Endothelial cell of umbilical vein (primary cell): ENCODE measurements at regions not wholly inside any gene's neighbourhood (a gene's known extent, or its start where the extent isn't known, plus 50 kb on each side); places are given as distances from the start of the nearest gene placed in this dataset.

Source experiments
- BruUV-seq: library from RNA; stranded (reverse); fragments of 400-500 nt; replicated peaks from 2 replicates; lab custom pipeline; 2021; lab: Mats Ljungman, UMichigan
- CTCF ChIA-PET: fragments of 300-600, 350-600 bp; sonication (Branson Sonifier 250); formaldehyde crosslinking; loops from one replicate; lab custom pipeline; 2021; ENCODE audit warnings: antibody characterized with exemption, inconsistent platforms; lab: Charles Lee
- POLR2A ChIA-PET: fragments of 300-600, 350-600 bp; sonication (Branson Sonifier 250); formaldehyde crosslinking; loops from one replicate; lab custom pipeline; 2021; ENCODE audit warnings: antibody characterized with exemption, inconsistent platforms; lab: Charles Lee
- DNase-seq: peaks from one replicate; pipeline ENCODE4 v3.0.0-alpha.2; 2011; ENCODE audit warnings: low read depth, low spot score
- FAIRE-seq: peaks from 2 replicates; lab custom pipeline; 2011; peaks lifted over from hg19 to GRCh38; lab: Jason Lieb, UNC
- H2AFZ ChIP-seq: 2 replicates; pipeline ENCODE4 v1.6.0; 2012; ENCODE audit warnings: low read depth, low read length, control low read depth, inconsistent platforms
- H3K27ac ChIP-seq: 2 replicates; pipeline ENCODE4 v1.5.1; 2011; ENCODE audit warnings: low read depth, mild to moderate bottlenecking, control low read depth, low read length, moderate library complexity; ENCODE audit not compliant: insufficient read depth
- H3K27me3 ChIP-seq, 2 experiments: 2 replicates each; pipeline versions ENCODE4 v1.6.0 to v1.6.1; 2011; ENCODE audit warnings: low read length in 2 of 2, mixed read lengths in 1 of 2; ENCODE audit not compliant: control insufficient read depth in 2 of 2, insufficient read depth in 2 of 2
- H3K36me3 ChIP-seq, 2 experiments: 2 replicates in 1 of 2; 3 replicates in 1 of 2; pipeline ENCODE4 v1.5.1; 2011; ENCODE audit warnings: low read length in 2 of 2, mild to moderate bottlenecking in 1 of 2, moderate library complexity in 1 of 2; ENCODE audit not compliant: control insufficient read depth in 2 of 2, insufficient read depth in 2 of 2; ENCODE audit errors: extremely low read depth in 1 of 2
- H3K4me1 ChIP-seq: 3 replicates; pipeline ENCODE4 v1.5.1; 2011; ENCODE audit warnings: mild to moderate bottlenecking, low read length; ENCODE audit not compliant: control insufficient read depth, insufficient read depth; ENCODE audit errors: extremely low read depth
- H3K4me2 ChIP-seq: 2 replicates; pipeline ENCODE4 v1.6.1; 2011; ENCODE audit warnings: low read length, control low read depth, mixed read lengths; ENCODE audit not compliant: insufficient read depth
- H3K4me3 ChIP-seq, 3 experiments: fragments of 200-600 bp in 1 of 3; sonication (generic), shearing (Covaris generic) in 1 of 3; replicated peaks in 1 of 3; 2 replicates each; pipeline ENCODE4 v1.5.1; 2011 to 2016; ENCODE audit warnings: control low read depth in 3 of 3, low read length in 3 of 3, mild to moderate bottlenecking in 2 of 3, inconsistent platforms in 1 of 3, low read depth in 1 of 3, moderate library complexity in 1 of 3; ENCODE audit not compliant: insufficient read depth in 1 of 3
- H3K79me2 ChIP-seq: 2 replicates; pipeline ENCODE4 v1.6.0; 2012; ENCODE audit warnings: low read length, inconsistent platforms; ENCODE audit not compliant: control insufficient read depth, insufficient read depth
- H3K9ac ChIP-seq: replicated peaks from 2 replicates; pipeline ENCODE3; 2011; ENCODE audit warnings: low read length, control low read depth; ENCODE audit not compliant: insufficient read depth; ENCODE audit errors: extremely low read depth
- H3K9me1 ChIP-seq: replicated peaks from 3 replicates; pipeline ENCODE4 v1.6.0; 2011; ENCODE audit warnings: mild to moderate bottlenecking, low read length; ENCODE audit not compliant: control insufficient read depth, insufficient read depth; ENCODE audit errors: extremely low read depth
- H3K9me3 ChIP-seq: replicated peaks from 2 replicates; pipeline ENCODE4 v1.5.1; 2012; ENCODE audit warnings: low read length, inconsistent platforms; ENCODE audit not compliant: control insufficient read depth, insufficient read depth
- H4K20me1 ChIP-seq: replicated peaks from 2 replicates; pipeline ENCODE3; 2011; ENCODE audit warnings: mild to moderate bottlenecking, low read length; ENCODE audit not compliant: control insufficient read depth, insufficient read depth; ENCODE audit errors: extremely low read depth
- FOS ChIP-seq: IDR thresholded peaks from 2 replicates; pipeline ENCODE4 v1.6.1; 2011; ENCODE audit warnings: mild to moderate bottlenecking, low read length, moderate library complexity, borderline replicate concordance; ENCODE audit not compliant: insufficient read depth
- GATA2 ChIP-seq: IDR thresholded peaks from 2 replicates; pipeline ENCODE4 v1.7.0; 2011; ENCODE audit warnings: low read depth, mild to moderate bottlenecking, moderate library complexity, mixed read lengths, low read length; ENCODE audit not compliant: insufficient read length, insufficient read depth
- JUN ChIP-seq: IDR thresholded peaks from 2 replicates; pipeline ENCODE4 v1.6.1; 2011; ENCODE audit warnings: borderline replicate concordance, low read depth; ENCODE audit not compliant: insufficient read length, insufficient read depth
- MYC ChIP-seq: IDR thresholded peaks from one replicate; pipeline ENCODE4 v1.6.1; 2011; ENCODE audit warnings: mild to moderate bottlenecking, low read depth, low read length
- POLR2A ChIP-seq: IDR thresholded peaks from 2 replicates; pipeline ENCODE4 v1.6.1; 2012; ENCODE audit warnings: low read depth, mild to moderate bottlenecking, control low read depth, low read length
- dilution Hi-C: fragments of 300-500 bp; cut with MboI; formaldehyde crosslinking; loops from one replicate; pipeline ENCODE4 v1.15.0; 2019; ENCODE audit warnings: low sequenced_read_pairs; ENCODE audit not compliant: extremely low pct_ligation_motif_present
- intact Hi-C: fragments of 100-400 bp; cut with micrococcal nuclease; formaldehyde crosslinking; loops from one replicate; pipeline ENCODE4 v1.10.0; 2022
- TF ChIP-seq, protein P1 (sequence below), 2 donors: IDR thresholded peaks; 1 replicate in 1 of 2; 2 replicates in 1 of 2; pipeline ENCODE4 v1.5.1; 2011; ENCODE audit warnings: low read length in 2 of 2, mild to moderate bottlenecking in 2 of 2, moderate library complexity in 2 of 2, control low read depth in 1 of 2, inconsistent platforms in 1 of 2, low read depth in 1 of 2; ENCODE audit not compliant: insufficient read depth in 1 of 2; ENCODE audit errors: extremely low read depth in 1 of 2
- TF ChIP-seq, protein P2 (sequence below): IDR thresholded peaks from 2 replicates; pipeline ENCODE4 v1.6.1; 2011; ENCODE audit not compliant: insufficient read depth, insufficient read length

GRCh38 chr16:79451196-79451816, 149.2 kb downstream of the MAF start:
- H3K9me1 ChIP-seq, result no peaks in the 10 kb centered on the region
- H3K4me1 ChIP-seq, result no peaks in the 10 kb centered on the region
- no TSS peak for BruUV-seq
- no peak overlapping the region for H3K4me3 ChIP-seq
- DNase-seq (no peak), FAIRE-seq (no peak)
- CTCF ChIA-PET, result no interaction called here
- no peak for TF ChIP-seq GATA2
- no peak for TF ChIP-seq FOS
- TF ChIP-seq MYC, result no peak
- TF ChIP-seq, protein P1, sequence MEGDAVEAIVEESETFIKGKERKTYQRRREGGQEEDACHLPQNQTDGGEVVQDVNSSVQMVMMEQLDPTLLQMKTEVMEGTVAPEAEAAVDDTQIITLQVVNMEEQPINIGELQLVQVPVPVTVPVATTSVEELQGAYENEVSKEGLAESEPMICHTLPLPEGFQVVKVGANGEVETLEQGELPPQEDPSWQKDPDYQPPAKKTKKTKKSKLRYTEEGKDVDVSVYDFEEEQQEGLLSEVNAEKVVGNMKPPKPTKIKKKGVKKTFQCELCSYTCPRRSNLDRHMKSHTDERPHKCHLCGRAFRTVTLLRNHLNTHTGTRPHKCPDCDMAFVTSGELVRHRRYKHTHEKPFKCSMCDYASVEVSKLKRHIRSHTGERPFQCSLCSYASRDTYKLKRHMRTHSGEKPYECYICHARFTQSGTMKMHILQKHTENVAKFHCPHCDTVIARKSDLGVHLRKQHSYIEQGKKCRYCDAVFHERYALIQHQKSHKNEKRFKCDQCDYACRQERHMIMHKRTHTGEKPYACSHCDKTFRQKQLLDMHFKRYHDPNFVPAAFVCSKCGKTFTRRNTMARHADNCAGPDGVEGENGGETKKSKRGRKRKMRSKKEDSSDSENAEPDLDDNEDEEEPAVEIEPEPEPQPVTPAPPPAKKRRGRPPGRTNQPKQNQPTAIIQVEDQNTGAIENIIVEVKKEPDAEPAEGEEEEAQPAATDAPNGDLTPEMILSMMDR (IDR thresholded peaks at IDR 0.05; ENCODE audit: extremely low read depth in 1 of 2, insufficient read depth in 1 of 2, low read depth in 1 of 2, low read length in 2 of 2), result no peak
- no peak overlapping the region for H3K9ac ChIP-seq
- no peaks in the 10 kb centered on the region for H3K79me2 ChIP-seq
- no peak overlapping the region for H3K4me2 ChIP-seq
- dilution Hi-C loops (no loop called here), intact Hi-C loops (no loop called here)
- no peak overlapping the region for H3K27ac ChIP-seq
- no peaks in the 10 kb centered on the region for H3K36me3 ChIP-seq
- H2AFZ ChIP-seq, result no peak overlapping the region
- POLR2A ChIA-PET, result no interaction called here
- peaks cover 3% of the 10 kb centered on the region for H3K9me3 ChIP-seq
- no peaks in the 10 kb centered on the region for H4K20me1 ChIP-seq
- H3K27me3 ChIP-seq, result no peaks in the 10 kb centered on the region

DNA sequence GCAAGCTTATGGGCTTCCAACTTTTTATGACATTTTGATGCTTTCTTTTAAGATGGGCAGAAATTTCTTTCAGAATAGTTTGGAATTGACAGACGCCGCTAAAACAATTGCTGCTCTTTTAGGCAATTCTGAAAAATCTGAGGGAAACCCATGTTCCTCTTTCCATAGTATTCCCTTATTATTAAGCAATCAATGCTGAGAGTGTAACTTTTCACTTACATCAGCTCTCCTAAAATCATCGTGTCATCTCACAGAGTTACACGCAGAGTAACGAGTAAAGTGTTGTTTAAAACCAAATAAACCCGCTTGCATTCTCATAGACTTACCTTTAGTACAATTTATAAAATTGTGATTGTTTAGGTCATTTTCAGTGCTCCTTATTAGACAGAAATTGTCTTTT, 150.6 kb downstream of the MAF start:
- Histone ChIP-seq H3K9ac (no peak overlapping the region), H3K4me2 (no peak overlapping the region), H2AFZ (no peak overlapping the region), H3K4me1 (no peaks in the 10 kb centered on the region), H3K36me3 (no peaks in the 10 kb centered on the region), H3K4me3 (no peak overlapping the region), H3K9me3 (peaks cover 3% of the 10 kb centered on the region), H4K20me1 (no peaks in the 10 kb centered on the region), H3K27ac (no peak overlapping the region), H3K27me3 (no peaks in the 10 kb centered on the region), H3K9me1 (no peaks in the 10 kb centered on the region), H3K79me2 (no peaks in the 10 kb centered on the region)
- CTCF ChIA-PET, result no interaction called here
- intact Hi-C loops, result no loop called here
- no peak for FAIRE-seq
- dilution Hi-C loops, result no loop called here
- no peak for TF ChIP-seq JUN
- no peak for TF ChIP-seq FOS
- no peak for TF ChIP-seq POLR2A
- TF ChIP-seq, protein P1 (IDR thresholded peaks at IDR 0.05; ENCODE audit: extremely low read depth in 1 of 2, insufficient read depth in 1 of 2, low read depth in 1 of 2, low read length in 2 of 2), result no peak
- TF ChIP-seq, protein P2, sequence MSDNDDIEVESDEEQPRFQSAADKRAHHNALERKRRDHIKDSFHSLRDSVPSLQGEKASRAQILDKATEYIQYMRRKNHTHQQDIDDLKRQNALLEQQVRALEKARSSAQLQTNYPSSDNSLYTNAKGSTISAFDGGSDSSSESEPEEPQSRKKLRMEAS, result no peak
- no peak for TF ChIP-seq MYC
- DNase-seq, result no peak
- BruUV-seq, result no TSS peak
- POLR2A ChIA-PET, result no interaction called here
